Fibroblast of villous mesenchyme (primary cell): ENCODE measurements at regions not wholly inside any gene's neighbourhood (a gene's known extent, or its start where the extent isn't known, plus 50 kb on each side); places are given as distances from the start of the nearest gene placed in this dataset.
"Not testable (repeated sequence)": the region's sequence is repeated elsewhere in the genome, so short reads cannot be mapped to it uniquely, and the experiment has no call there.

ENCODE experiments used
- DNase-seq: peaks from one replicate; pipeline ENCODE4 v3.0.0-alpha.2; 2010; ENCODE audit warnings: low read depth
- H3K4me3 ChIP-seq: 2 replicates; pipeline ENCODE4 v1.5.1; 2011; ENCODE audit warnings: low read depth, mild to moderate bottlenecking, low read length
- TF ChIP-seq, protein P1 (sequence below): IDR thresholded peaks from 2 replicates; pipeline ENCODE4 v1.5.1; 2012; ENCODE audit warnings: low read depth, mild to moderate bottlenecking, low read length; ENCODE audit not compliant: insufficient read depth

DNA sequence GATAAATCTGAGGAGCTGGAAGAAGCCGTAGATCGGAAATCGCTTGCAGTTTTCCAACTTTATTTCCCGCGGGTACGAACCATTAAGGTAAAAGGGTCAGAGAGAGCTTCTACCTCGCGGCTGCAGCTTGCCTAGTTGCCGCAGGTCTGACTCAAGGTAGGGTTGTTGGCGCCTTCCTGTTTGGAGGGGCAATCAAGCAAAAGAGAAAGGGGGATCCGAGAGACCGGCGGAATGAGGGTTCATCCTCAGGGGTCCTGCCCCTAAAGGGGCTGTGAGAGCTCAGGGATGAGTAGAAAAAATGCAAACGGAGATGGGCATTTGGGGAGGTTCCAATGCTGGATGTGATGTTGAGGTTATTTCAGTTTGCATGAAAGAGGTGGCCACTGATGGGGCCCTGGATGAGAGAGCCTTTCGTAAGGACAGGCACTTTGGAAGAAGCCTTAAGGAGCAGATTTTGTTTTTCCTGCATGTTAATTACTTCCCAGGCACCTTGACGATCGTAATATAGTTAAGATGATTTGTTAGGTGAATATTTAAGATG is 265.4 kb downstream of the CGGBP1 start:
- DNase-seq, result no peak
- peak overlapping the region; percentile 23 for H3K4me3 ChIP-seq
- TF ChIP-seq, protein P1, sequence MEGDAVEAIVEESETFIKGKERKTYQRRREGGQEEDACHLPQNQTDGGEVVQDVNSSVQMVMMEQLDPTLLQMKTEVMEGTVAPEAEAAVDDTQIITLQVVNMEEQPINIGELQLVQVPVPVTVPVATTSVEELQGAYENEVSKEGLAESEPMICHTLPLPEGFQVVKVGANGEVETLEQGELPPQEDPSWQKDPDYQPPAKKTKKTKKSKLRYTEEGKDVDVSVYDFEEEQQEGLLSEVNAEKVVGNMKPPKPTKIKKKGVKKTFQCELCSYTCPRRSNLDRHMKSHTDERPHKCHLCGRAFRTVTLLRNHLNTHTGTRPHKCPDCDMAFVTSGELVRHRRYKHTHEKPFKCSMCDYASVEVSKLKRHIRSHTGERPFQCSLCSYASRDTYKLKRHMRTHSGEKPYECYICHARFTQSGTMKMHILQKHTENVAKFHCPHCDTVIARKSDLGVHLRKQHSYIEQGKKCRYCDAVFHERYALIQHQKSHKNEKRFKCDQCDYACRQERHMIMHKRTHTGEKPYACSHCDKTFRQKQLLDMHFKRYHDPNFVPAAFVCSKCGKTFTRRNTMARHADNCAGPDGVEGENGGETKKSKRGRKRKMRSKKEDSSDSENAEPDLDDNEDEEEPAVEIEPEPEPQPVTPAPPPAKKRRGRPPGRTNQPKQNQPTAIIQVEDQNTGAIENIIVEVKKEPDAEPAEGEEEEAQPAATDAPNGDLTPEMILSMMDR, result no peak

DNA sequence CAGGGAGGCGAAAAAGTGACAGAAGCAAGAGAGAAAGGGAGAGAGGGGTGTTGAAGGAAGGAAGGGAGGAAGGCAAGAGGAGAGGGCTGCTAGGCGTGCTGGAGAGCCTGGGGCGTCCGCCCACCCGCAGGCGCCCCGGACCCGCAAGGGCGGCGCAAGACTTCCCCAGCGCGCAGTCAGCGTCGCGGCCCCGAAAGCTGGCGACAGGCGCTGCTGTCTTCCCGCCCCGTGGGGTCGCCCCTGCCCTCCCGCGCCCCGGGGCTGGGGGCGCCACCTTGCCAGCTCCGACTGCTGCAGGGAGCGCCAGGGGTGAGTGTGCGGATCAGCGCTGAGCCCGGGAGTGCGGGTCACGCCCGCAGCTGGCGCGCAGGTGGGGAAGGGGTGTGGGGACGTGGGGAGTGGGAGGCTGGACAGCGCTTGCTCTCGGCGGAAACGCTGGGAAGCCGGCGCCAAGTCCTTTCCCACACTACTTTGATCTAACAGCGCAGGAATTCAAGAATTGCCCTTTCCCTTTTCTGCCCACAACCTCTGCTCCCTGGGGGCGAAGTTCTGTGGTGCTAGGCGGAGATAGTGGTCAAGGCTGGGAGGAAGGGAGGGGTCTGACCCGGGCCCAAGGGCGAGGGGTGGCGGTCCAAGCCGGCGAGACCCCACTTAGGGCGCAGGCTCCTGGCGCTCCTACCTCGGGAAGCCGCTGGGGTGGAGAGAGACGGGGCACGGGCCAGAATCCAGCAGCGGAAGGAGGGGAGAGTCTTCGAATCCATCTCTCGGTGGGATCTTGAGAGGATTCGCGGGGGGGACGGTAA is 266.1 kb downstream of the CGGBP1 start, which contains the start of gene HTR1F:
TSS of gene HTR1F (plus strand) at position 173 of the 803 bp plus-strand sequence.
- H3K4me3 ChIP-seq, result peak within 1 kb of the TSS; percentile 23

DNA sequence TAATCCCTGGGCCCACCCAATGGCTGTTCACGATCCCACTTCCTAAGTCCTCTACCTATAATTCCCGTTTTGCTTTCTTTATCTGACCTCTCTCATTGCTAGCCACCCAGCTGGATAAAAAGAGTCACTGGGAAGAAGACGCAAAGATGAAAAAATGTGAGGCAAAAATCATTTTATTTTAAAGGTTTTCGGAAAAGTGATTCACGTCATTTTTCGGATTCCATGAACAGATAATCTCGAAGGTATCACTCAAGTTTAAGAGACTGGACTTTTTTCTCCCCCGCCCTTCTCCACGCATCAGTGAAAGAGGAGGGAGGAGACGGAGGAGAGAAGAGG is 266.6 kb downstream of the CGGBP1 start:
- no peak for DNase-seq
- H3K4me3 ChIP-seq, result peak overlapping the region; percentile 5
- TF ChIP-seq, protein P1, result no peak

More for the DNA sequence above, 266.1 kb downstream of the CGGBP1 start, which contains the start of gene HTR1F:
- DNase-seq, result no peak
- TF ChIP-seq, protein P1, result no peak

DNA sequence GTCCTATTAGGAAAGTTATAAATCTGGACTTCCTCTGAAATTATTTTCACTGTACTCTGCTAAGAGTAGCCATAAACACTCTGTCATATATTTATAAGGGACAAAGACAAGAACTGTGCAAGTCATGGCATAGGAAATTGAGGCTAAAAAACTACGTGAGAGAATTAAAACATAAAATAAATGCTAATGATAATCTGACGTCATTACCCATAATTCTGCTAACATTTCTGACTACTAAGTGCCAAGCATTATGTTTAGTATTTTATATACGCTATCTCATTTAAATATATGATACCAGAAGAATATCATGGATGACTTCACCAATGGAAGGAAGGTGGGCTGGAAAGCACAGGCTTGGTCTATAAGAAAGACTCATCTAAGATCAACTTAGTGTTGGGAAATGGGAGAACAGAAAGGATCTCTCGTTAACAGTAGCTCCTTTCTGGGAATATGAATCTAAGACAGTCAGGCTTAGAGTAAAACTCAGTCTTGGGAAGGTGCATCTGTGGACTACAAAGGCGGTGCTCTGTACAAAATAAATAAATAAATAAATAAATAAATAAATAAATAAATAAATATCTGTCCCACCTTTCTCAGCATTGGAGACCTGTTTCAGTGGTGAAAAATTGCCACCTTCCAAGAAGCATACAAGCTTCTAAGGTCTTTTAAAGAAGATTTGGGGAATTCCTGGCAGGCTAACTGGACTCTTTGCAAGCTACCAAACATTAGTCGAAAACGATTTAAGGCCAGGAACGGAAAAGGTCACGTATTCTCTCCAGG is 267.4 kb downstream of the CGGBP1 start:
- no peak for DNase-seq
- TF ChIP-seq, protein P1, result no peak
- H3K4me3 ChIP-seq, result no peak overlapping the region

DNA sequence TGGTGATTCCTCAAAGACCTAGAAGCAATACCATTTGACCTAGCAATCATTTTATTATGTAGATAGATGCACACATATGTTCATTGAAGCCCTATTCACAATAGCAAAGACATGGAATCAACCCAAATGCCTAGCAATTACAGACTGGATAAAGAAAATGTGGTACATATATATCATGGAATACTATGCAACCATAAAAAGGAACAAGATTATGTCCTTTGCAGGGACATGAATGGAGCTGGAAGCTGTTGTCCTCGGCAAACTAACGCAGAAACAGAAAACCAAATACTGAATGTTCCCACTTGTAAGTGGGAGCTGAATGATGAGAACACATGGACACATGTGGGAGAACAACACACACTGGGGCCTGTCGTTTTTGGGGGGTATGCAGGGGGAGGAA is 269.8 kb downstream of the CGGBP1 start:
- H3K4me3 ChIP-seq, DNase-seq: not testable (repeated sequence)

DNA sequence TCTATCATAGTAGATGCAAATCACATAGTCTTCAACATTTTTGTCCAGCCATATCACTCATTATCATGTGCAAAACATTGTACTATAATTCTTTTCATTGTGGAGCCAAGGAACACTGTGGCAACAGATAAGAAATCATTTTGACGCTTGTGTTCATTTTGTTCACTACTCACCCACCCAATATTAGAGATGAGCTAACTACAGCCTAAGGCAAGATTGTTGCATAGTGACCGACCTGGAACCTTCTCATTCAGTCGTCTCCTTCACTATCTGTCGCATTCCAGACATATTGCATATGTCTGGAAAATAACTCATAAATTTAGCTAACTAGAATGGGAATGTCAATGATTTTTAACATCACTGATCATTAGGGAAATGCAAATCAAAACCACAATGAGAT is 270.3 kb downstream of the CGGBP1 start:
- H3K4me3 ChIP-seq, result no peak overlapping the region
- no peak for DNase-seq
- TF ChIP-seq, protein P1, result no peak

DNA sequence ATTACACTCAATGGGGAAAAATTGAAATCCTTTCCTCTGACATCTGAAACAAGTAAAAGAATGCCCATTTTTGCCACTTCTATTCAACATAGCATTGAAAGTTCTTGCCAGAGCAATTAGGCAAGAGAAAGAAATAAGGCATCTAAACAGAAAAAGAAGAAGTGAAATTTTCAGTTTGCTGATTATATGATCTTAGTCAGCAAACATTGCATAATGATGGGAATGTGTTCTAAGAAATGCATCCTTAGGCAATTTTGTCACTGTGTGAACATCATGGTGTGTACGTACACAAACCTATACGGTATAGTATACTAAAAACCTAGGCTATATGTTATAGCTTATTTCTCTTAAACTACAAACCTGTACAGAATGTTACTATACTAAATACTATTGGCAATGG is 278.0 kb downstream of the CGGBP1 start:
- H3K4me3 ChIP-seq, result no peak overlapping the region
- TF ChIP-seq, protein P1, result no peak
- DNase-seq, result no peak
